G401 (cell line): ENCODE measurements at regions not wholly inside any gene's neighbourhood (a gene's known extent, or its start where the extent isn't known, plus 50 kb on each side); places are given as distances from the start of the nearest gene placed in this dataset.
A peak's percentile ranks its signal among the peaks of the same experiment; 100 is the strongest.

Source experiments
- DNase-seq: peaks from one replicate; pipeline ENCODE4 v3.0.0-alpha.2; 2015; ENCODE audit warnings: low spot score
- in situ Hi-C: cut with HindIII; loops from 2 replicates; pipeline ENCODE4 v1.10.0; 2016; ENCODE audit warnings: low sequenced_read_pairs, mixed read lengths

DNA sequence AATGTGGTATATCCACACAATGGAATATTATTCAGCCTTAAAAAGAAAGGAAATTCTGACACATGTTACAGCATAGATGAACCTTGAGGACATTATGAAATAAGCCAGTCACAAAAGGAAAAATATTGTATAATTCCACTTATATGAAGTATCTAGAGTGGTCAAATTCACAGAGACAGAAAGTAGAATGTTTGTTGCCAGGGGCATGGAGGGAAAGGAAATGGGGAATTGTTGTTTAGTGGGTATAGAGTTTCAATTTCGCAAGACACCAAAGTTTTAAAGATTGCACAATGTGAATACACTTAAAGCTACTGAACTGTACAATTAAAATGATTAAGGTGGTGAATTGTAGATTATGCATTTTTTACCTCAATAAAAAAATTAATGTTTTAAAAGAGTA, 92.9 kb downstream of the TXNL1 start:
- in situ Hi-C loops = no loop called here
- DNase-seq = no peak

- in situ Hi-C loops = no loop called here
- no peak for DNase-seq
Measured at GRCh38 chr18:56542476-56542875, 95.9 kb downstream of the TXNL1 start.

DNA sequence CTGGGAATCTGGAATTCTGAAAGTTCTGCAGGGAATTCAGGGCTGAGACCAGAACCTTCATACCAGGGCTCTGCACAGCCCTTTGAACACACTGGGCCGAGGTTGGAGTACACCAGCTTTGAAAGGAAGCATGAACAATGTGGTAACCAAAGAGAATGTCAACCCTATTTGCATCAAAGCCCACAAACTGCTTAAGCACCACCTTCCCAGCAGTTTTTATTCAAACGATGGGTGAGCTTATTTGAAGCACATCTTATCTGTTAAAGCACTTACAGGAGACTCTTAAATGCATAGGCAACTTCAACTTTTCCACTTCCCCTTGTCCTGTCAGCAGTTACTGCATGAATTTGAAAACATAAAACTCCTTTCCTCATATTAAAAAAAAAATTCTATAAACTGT, 96.6 kb downstream of the TXNL1 start:
- in situ Hi-C loops = no loop called here
- no peak for DNase-seq

DNA sequence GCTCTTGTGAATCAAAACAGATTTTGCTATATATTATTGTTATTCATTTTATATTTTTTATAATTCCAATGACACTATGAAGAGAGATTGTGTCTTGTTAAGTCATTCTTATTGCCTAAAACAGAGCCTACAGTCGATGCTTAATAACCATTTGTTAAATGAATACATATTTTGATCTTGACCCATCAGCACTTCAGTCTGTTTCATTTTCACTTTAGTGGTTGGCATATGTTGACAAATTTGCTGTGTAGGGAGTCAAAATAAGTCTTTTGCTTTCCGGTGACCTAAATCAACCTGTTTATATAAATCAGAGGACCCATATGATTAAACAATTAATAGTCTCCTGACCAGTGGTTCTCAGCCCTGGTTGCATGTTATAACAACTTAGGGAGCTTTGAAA, 97.1 kb downstream of the TXNL1 start:
- in situ Hi-C loops = no loop called here
- DNase-seq = no peak

- in situ Hi-C loops = no loop called here
- DNase-seq = no peak
Measured at GRCh38 chr18:56538746-56539145, 99.6 kb downstream of the TXNL1 start.

- no peak for DNase-seq
- in situ Hi-C loops = no loop called here
Measured at GRCh38 chr18:56532176-56532840, 106.1 kb downstream of the TXNL1 start.

DNA sequence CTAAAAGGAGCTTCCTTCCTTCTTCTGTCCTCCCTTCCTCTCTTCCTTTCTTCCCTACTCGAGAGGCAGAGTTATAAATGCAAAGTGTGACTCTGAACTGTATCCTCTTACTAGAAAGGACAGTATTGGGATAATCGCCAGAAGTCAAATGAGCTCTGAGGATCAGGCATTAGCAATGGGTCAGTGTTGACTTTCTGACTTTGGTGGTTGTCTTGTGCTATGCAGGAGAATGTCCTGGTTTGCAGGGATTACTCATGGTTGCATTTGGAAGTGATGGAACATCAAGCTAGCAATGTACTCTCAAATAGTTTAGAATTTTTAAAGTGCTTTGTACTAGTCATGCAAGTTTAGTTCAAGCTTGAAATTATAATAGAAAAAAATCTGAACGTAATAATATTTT, 115.6 kb downstream of the TXNL1 start:
- in situ Hi-C loops = no loop called here
- DNase-seq = no peak

- in situ Hi-C loops = no loop called here
- DNase-seq = no peak
Measured at GRCh38 chr18:56521263-56521662, 117.1 kb downstream of the TXNL1 start.

DNA sequence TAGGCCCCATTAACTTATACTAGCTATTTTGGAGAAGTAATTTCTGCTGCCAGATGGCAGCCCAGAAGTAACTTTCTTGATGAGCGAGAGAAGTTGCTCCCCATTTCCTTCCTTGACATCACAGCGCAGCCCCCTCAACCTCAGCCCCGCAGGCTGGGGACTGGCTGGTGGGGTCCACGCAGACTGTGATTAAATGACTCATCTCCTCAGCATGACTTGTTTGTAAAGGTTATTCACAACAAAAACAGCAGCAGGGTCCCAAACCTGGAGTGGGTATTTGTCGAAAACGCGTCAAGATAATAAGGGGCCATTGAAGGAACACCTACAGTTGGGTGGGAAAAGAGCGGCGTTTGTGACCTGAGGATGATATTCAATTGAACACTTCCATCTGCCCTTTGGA, 120.6 kb downstream of the TXNL1 start:
- in situ Hi-C loops = no loop called here
- DNase-seq = no peak

GRCh38 chr18:56517196-56517595, 121.2 kb downstream of the TXNL1 start:
- in situ Hi-C loops = no loop called here
- DNase-seq = no peak

DNA sequence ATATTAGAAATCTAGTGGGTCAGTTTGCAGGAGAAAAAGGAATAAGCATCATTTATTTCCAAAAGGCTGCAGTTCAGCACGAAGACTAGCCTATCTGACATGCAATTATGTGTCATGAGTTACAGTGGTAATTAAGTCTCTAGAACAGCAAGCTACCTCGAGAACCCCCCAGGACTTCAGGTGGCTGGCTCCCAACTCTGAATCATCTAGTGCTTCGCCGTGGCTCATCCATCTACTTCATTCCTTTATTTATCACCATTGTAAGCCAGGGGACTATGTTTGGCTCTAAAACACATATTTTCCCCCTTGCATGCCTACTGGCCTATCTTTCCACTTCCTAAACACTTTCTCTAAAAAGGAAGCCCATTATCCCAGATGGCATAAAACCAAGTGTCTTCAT, 121.6 kb downstream of the TXNL1 start:
- in situ Hi-C loops = no loop called here
- DNase-seq = no peak

GRCh38 chr18:56515522-56515921, 122.9 kb downstream of the TXNL1 start:
- in situ Hi-C loops = no loop called here
- DNase-seq = no peak

DNA sequence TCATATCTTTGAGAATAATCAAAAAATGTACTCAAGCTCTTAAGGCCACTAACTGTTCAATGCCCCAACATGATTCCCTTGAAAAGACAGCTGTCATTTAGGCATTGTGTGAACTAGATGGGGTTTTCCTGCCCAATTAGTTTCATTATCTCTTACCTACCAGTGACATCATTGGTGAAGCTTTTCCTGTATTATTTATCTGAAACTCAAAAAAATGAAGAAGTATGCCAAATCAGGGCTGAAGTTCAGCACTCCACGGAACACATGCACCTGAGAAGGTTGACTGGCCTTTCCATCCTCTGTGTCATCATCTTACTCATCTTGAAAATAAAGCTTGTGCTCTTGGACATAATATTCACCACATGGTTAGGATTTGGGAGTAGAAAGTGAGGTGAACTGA, 126.4 kb downstream of the TXNL1 start:
- no peak for DNase-seq
- in situ Hi-C loops = no loop called here

- in situ Hi-C loops = no loop called here
- no peak for DNase-seq
Measured at GRCh38 chr18:56510108-56510507, 128.3 kb downstream of the TXNL1 start.

DNA sequence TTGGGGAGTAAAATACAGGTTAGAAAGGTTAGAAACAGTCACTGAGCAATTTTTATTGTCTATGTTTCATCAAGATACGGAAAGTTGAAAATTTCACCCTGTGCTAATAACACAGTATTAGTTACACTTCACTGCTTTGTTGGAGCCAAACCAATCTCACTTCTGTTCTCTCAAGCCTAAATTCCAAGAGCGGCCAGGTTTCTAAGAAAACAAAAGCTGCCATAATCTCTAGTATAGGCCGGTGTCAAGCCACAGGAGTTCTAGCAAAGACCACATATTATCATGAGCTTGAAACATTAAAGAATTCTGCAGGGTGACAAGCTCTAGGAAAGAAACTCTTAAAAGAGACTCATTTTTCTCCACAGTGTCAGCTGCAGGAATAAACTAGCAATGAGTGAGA, 128.7 kb downstream of the TXNL1 start:
- in situ Hi-C loops = no loop called here
- no peak for DNase-seq

DNA sequence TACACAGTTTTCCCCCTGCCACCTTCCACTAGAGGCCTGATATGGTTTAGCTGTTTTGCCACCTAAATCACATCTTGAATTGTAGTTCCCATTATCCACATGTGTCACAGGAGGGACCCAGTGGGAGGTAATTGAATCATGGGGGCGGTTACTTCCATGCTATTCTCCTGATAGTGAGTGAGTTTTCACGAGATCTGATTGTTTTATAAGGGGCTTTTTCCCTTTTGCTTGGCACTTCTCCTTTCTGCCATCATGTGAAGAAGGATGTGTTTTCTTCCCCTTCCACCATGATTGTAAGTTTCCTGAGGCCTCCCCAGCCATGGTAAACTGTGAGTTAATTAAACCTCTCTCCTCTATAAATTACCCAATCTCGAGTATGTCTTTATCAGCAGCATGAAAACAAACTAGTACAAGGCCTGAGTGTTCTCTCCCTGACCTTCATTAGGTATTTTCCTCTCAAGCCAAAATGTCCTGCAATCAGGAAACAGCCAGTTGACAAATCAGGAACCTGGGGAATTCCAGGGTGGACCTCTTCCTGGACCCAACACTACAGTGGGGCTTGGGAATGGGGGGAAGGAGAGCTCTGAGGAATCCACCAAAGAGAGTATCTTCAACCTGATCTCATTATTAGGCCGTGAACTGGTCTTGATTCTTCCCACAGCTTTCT, 129.9 kb downstream of the TXNL1 start:
- in situ Hi-C loops = no loop called here
- DNase-seq = no peak

DNA sequence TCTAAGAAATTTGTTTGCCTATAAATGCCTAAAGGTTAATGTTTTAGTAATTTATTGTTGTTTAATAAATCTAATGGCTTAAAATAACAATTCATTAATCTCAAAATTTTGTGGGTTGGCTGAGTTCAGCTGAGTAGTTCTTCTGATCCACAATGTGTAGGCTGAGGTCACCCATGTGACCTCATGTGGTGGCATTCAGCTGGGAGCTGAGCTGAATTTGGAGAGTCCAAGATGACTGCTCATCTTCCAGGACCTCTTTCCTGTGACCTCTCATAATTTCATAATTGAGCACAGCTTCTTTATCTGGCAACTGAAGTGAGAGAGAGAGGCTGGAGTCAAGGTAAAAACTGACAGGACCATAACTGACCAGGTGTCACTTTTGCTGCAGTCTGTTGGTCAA, 132.4 kb downstream of the TXNL1 start:
- DNase-seq = no peak
- in situ Hi-C loops = no loop called here

DNA sequence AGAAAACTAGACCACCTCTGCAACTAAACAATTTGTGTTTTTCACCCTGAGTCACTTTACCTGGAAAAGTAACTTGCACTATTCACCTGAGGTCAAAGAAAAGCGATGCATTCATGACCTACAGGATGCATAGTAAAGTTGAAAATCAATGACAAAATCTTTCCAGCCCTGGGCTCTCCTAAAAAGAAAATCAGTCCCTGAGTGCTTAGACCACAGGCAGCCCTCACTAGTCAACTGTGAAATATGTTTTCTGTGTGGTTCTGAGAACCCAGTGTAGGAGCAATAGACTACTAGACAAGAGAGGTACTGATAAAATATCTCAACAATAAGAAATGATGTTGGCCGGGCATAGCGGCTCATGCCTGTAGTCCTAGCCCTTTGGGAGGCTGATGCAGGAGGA, 133.1 kb downstream of the TXNL1 start:
- DNase-seq = no peak
- in situ Hi-C loops = no loop called here

DNA sequence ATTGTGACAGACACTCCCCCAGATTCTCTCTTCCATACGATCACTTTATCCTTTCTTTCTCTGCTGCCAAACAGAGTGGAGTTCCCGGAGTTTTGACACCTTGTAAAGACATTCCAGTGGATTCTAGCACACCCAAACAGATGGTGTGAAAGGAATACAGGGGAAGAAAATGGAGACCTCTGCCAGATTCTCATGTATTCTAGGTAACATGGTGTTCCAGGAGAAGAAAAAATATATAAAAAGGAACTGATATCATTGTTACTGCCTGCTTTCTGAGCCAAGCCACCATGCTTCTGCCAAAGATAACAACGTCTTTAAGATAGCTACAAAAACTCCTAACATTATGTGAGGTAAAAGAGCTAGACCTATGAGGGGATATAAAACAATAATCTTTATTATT, 136.5 kb downstream of the TXNL1 start:
- peak; percentile 63 for DNase-seq
- in situ Hi-C loops = no loop called here

DNA sequence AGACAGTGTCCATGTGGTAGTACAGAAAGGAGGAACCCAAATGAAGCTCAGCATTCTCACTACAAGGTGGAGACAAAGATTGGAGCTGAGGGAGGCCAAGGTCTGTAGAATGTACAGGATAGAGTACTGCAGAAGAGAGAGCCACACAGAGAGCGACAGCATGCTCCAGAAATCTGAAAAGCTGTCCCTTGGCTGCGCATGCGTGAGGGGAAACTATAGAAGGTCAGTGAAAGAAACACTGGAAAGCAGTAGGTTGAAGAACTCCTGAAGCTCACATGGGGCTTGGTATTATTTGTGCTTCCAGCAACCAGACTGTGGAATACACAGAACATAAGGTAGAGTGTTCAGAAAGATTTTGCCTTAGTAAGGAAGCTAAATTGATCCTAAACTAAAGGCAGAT, 142.5 kb downstream of the TXNL1 start:
- DNase-seq = no peak
- in situ Hi-C loops = no loop called here

- no peak for DNase-seq
- in situ Hi-C loops = no loop called here
Measured at GRCh38 chr18:56493531-56493930, 144.9 kb downstream of the TXNL1 start.
